HG03354 (cell line): ENCODE measurements at regions not wholly inside any gene's neighbourhood (a gene's known extent, or its start where the extent isn't known, plus 50 kb on each side); places are given as distances from the start of the nearest gene placed in this dataset.
"Not testable (repeated sequence)": the region's sequence is repeated elsewhere in the genome, so short reads cannot be mapped to it uniquely, and the experiment has no call there.

Experiments
- ATAC-seq: cut with Tn5 transposase; IDR thresholded peaks from one replicate; pipeline ENCODE4 v1.9.1; 2021; ENCODE audit warnings: mild to moderate bottlenecking; ENCODE audit not compliant: unreplicated experiment, poor library complexity, severe bottlenecking

GRCh38 chr12:115323223-115323905 lies 639.4 kb upstream of the TBX3 start:
- ATAC-seq = no peak

GRCh38 chr12:115322275-115322674 lies 638.3 kb upstream of the TBX3 start:
- ATAC-seq = peak; percentile 88

- no peak for ATAC-seq
Observed at GRCh38 chr12:115320967-115321366, 637.0 kb upstream of the TBX3 start.

- no peak for ATAC-seq
Observed at GRCh38 chr12:115320451-115320850, 636.5 kb upstream of the TBX3 start.

GRCh38 chr12:115319446-115320040 lies 635.6 kb upstream of the TBX3 start:
- no peak for ATAC-seq

GRCh38 chr12:115313929-115314328 lies 630.0 kb upstream of the TBX3 start:
- ATAC-seq = no peak

- ATAC-seq = no peak
Observed at GRCh38 chr12:115312901-115313300, 628.9 kb upstream of the TBX3 start.

GRCh38 chr12:115311875-115312274 lies 627.9 kb upstream of the TBX3 start:
- ATAC-seq = no peak

GRCh38 chr12:115308918-115309317 lies 624.9 kb upstream of the TBX3 start:
- ATAC-seq = no peak

- ATAC-seq = no peak
Observed at GRCh38 chr12:115306380-115306779, 622.4 kb upstream of the TBX3 start.

- no peak for ATAC-seq
Observed at GRCh38 chr12:115305867-115306266, 621.9 kb upstream of the TBX3 start.

GRCh38 chr12:115305275-115305674 lies 621.3 kb upstream of the TBX3 start:
- ATAC-seq = no peak

GRCh38 chr12:115303723-115304309 lies 619.8 kb upstream of the TBX3 start:
- ATAC-seq = no peak

- ATAC-seq = no peak
Observed at GRCh38 chr12:115297445-115297844, 613.5 kb upstream of the TBX3 start.

GRCh38 chr12:115296613-115297198 lies 612.7 kb upstream of the TBX3 start:
- ATAC-seq = no peak

- no peak for ATAC-seq
Observed at GRCh38 chr12:115295886-115296285, 611.9 kb upstream of the TBX3 start.

- ATAC-seq = no peak
Observed at GRCh38 chr12:115294453-115295133, 610.6 kb upstream of the TBX3 start.

- ATAC-seq = not testable (repeated sequence)
Observed at GRCh38 chr12:115285429-115285828, 601.5 kb upstream of the TBX3 start.

GRCh38 chr12:115273456-115273855 lies 589.5 kb upstream of the TBX3 start:
- no peak for ATAC-seq

- no peak for ATAC-seq
Observed at GRCh38 chr12:115268451-115268850, 584.5 kb upstream of the TBX3 start.
